D721Med (cell line): ENCODE measurements at regions not wholly inside any gene's neighbourhood (a gene's known extent, or its start where the extent isn't known, plus 50 kb on each side); places are given as distances from the start of the nearest gene placed in this dataset.
"Not testable (repeated sequence)": the region's sequence is repeated elsewhere in the genome, so short reads cannot be mapped to it uniquely, and the experiment has no call there.

ENCODE experiments used
- DNase-seq: peaks from one replicate; pipeline ENCODE4 v3.0.0; 2011; ENCODE audit warnings: low spot score; ENCODE audit not compliant: insufficient read length
- FAIRE-seq: peaks from 2 replicates; lab custom pipeline; 2011; peaks lifted over from hg19 to GRCh38; lab: Jason Lieb, UNC
- CTCF ChIP-seq: IDR thresholded peaks from 2 replicates; pipeline ENCODE4 v1.5.1; 2012; ENCODE audit warnings: mild to moderate bottlenecking, control low read depth; ENCODE audit not compliant: insufficient read depth; ENCODE audit errors: missing control alignments

GRCh38 chr5:152474961-152475360 is 69.9 kb upstream of the NMUR2 start:
- no peak for FAIRE-seq
- TF ChIP-seq CTCF, result no peak
- no peak for DNase-seq

DNA sequence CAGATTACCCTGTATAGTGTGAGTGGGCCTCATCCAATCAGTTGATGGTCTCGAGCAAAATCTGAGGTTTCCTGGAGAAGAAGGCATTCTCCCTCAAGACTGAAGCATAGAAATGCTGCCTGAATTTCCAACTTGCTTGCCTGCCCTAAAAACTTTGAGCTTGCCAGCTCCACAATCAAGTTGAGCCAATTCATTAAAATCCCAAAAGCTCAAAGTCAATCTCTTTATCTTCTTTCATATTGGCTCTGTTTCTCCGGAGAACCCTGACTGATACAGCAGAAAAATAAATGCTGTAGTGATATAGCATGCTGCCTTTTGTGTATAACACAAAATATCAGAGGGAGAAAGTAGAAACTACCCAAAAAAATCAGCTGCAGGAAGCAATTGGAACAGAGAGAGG is 72.5 kb upstream of the NMUR2 start:
- DNase-seq (no peak), FAIRE-seq (no peak)
- TF ChIP-seq CTCF, result no peak

DNA sequence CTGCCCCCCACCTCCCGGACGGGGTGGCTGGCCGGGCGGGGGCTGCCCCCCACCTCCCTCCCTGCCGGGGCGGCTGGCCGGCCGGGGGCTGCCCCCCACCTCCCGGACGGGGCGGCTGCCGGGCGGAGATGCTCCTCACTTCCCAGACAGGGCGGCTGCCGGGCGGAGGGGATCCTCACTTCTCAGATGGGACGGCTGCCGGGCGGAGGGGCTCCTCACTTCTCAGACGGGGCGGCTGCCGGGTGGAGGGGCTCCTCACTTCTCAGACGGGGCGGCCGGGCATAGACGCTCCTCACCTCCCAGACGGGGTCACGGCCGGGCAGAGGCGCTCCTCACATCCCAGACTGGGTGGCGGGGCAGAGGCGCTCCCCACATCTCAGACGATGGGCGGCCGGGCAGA is 74.8 kb upstream of the NMUR2 start:
- FAIRE-seq, DNase-seq: not testable (repeated sequence)

GRCh38 chr5:152480677-152481076 is 75.6 kb upstream of the NMUR2 start:
- DNase-seq, FAIRE-seq: not testable (repeated sequence)

DNA sequence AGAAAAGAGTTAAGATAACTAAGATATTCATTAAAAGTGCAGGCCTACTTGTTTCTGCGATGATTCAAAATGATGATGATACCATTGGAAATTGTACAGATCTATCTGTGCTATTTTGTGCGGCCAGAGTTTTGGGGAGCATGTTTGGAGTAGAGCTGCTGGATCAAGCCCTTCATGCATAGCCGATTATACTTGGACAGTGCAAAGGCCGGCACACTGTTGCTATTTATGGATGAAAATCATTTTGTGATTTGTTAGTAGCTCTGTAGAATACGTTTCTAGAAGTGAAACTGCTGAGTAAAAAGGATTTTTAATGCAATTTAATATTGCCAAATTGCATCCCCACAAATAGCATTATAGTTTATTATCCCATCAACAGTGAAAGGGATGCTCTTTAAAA is 82.1 kb upstream of the NMUR2 start:
- FAIRE-seq, result no peak
- DNase-seq, result no peak
- TF ChIP-seq CTCF, result no peak

- TF ChIP-seq CTCF, result no peak
- no peak for DNase-seq
- FAIRE-seq, result no peak
Observed at GRCh38 chr5:152488869-152489268, 83.8 kb upstream of the NMUR2 start.

DNA sequence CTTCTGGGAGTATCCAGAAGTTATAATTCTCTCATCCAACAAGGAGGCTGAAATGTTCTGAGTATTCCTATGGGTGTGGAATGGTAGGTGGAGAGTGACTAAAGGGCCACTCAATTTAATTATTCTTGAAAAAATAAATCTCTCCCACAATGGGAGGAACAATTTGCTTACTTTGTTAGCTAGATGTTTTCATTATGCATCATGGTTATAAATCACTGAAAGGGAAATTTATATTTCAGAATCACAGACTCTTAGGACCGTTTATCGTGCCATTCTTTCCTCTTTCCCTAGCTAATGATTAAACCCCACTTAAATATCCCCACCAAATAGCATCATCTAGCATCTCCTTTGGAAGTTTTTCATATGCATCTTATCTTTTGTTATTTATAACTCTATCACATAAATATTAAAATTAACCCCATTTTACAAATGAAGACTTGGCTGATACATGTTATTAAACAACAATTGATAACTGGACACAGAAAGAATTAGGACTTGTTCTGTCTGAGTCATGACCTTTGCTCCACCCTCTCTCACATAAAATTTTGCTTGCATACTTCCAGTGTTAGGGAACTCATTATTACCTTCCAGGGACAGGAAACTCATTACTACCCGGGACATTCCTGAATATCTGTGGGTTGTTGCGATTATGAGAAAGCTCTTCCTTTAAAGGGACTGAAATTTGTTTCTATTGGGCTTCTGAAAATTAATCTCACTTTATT is 94.9 kb upstream of the NMUR2 start:
- no peak for DNase-seq
- FAIRE-seq, result no peak
- no peak for TF ChIP-seq CTCF

- DNase-seq (no peak), FAIRE-seq (no peak)
- no peak for TF ChIP-seq CTCF
Observed at GRCh38 chr5:152501294-152501693, 96.2 kb upstream of the NMUR2 start.
